HepG2 (cell line): ENCODE measurements at regions not wholly inside any gene's neighbourhood (a gene's known extent, or its start where the extent isn't known, plus 50 kb on each side); places are given as distances from the start of the nearest gene placed in this dataset.

Source experiments
- ATAC-seq: fragments of 200-7000 bp; cut with Tn5 transposase; 3 replicates; pipeline ENCODE4 v1.9.1; 2020; ENCODE audit warnings: mild to moderate bottlenecking, moderate library complexity
- BruUV-seq: library from RNA; stranded (reverse); fragments of 400-500 nt; replicated peaks from 2 replicates; lab custom pipeline; 2021; lab: Mats Ljungman, UMichigan
- CTCF ChIA-PET: fragments of 300-600 bp; formaldehyde crosslinking; extraction: SDS; loops from one replicate; lab custom pipeline; 2021; ENCODE audit warnings: low total read pairs, inconsistent platforms, low intra/inter-chr PET ratio; lab: Yijun Ruan, JAX
- POLR2A ChIA-PET: fragments of 350-600 bp; sonication (Branson Sonifier 250); formaldehyde crosslinking; loops from one replicate; lab custom pipeline; 2020; ENCODE audit warnings: antibody characterized with exemption, inconsistent platforms; lab: Yijun Ruan, JAX
- DNase-seq: peaks from one replicate; pipeline ENCODE4 v3.0.0-alpha.2; 2015; ENCODE audit warnings: low spot score
- FAIRE-seq: peaks from 3 replicates; lab custom pipeline; 2011; peaks lifted over from hg19 to GRCh38; lab: Jason Lieb, UNC
- H2AFZ ChIP-seq: one replicate; pipeline ENCODE4 v1.6.1; 2011; ENCODE audit warnings: low read length, inconsistent platforms
- H3K27ac ChIP-seq: fragments of 300-600 bp; 3 replicates; pipeline ENCODE4 v1.8.0; 2011; ENCODE audit warnings: mixed run types, mild to moderate bottlenecking, mixed read lengths, low read length, inconsistent platforms; ENCODE audit not compliant: insufficient read depth; ENCODE audit errors: extremely low read length
- H3K27me3 ChIP-seq, 2 experiments: fragments of 200-600 bp in 1 of 2; 2 replicates in 1 of 2; 3 replicates in 1 of 2; pipeline versions ENCODE4 v1.6.0 to v1.8.0; 2011; ENCODE audit warnings: low read length in 2 of 2, mild to moderate bottlenecking in 2 of 2, moderate library complexity in 2 of 2, inconsistent platforms in 1 of 2; ENCODE audit not compliant: insufficient read depth in 2 of 2, control insufficient read depth in 1 of 2
- H3K36me3 ChIP-seq, 2 experiments: fragments of 200-600 bp in 1 of 2; replicated peaks in 1 of 2; 2 replicates in 1 of 2; 3 replicates in 1 of 2; pipeline versions ENCODE4 v1.5.1 to v1.8.0; 2011; ENCODE audit warnings: low read length in 2 of 2, inconsistent platforms in 1 of 2; ENCODE audit not compliant: insufficient read depth in 2 of 2, control insufficient read depth in 1 of 2
- H3K4me1 ChIP-seq: 2 replicates; pipeline ENCODE4 v1.5.1; 2012; ENCODE audit warnings: low read length, inconsistent platforms; ENCODE audit not compliant: insufficient read depth
- H3K4me2 ChIP-seq: 2 replicates; pipeline ENCODE4 v1.6.0; 2011; ENCODE audit warnings: low read depth, low read length, inconsistent platforms
- H3K4me3 ChIP-seq, 3 experiments: fragments of 200-600 bp in 1 of 3; sonication (generic), shearing (Covaris generic) in 1 of 3; replicated peaks in 1 of 3; 2 replicates each; pipeline ENCODE4 v1.5.1; 2011 to 2016; ENCODE audit warnings: low read length in 3 of 3, inconsistent platforms in 2 of 3, low read depth in 2 of 3, mild to moderate bottlenecking in 2 of 3, control low read depth in 1 of 3, mixed read lengths in 1 of 3; ENCODE audit not compliant: insufficient read depth in 1 of 3
- H3K79me2 ChIP-seq: one replicate; pipeline ENCODE4 v1.6.1; 2011; ENCODE audit warnings: low read length, inconsistent platforms; ENCODE audit not compliant: insufficient read depth
- H3K9ac ChIP-seq: 2 replicates; pipeline ENCODE4 v1.6.0; 2011; ENCODE audit warnings: mild to moderate bottlenecking, low read depth, low read length, inconsistent platforms; ENCODE audit not compliant: insufficient read depth
- H3K9me3 ChIP-seq: 2 replicates; pipeline ENCODE4 v1.5.1; 2012; ENCODE audit warnings: mild to moderate bottlenecking, low read length
- H4K20me1 ChIP-seq: 2 replicates; pipeline ENCODE4 v1.6.0; 2011; ENCODE audit warnings: inconsistent platforms, mild to moderate bottlenecking, low read length, moderate library complexity; ENCODE audit not compliant: insufficient read depth
- ATAD3A ChIP-seq: sonication (generic); formaldehyde crosslinking; IDR thresholded peaks from 2 replicates; pipeline ENCODE4 v1.4.0; 2020; ENCODE audit warnings: missing genetic modification reagents
- FIP1L1 ChIP-seq: fragments of 200-400 bp; formaldehyde crosslinking; IDR thresholded peaks from 2 replicates; pipeline ENCODE4 v1.6.1; 2018; ENCODE audit warnings: low read depth, mild to moderate bottlenecking, low read length, moderate library complexity, borderline replicate concordance; ENCODE audit not compliant: insufficient read depth
- PLSCR1 ChIP-seq: sonication (generic); formaldehyde crosslinking; IDR thresholded peaks from 2 replicates; pipeline ENCODE4 v1.5.0; 2020; ENCODE audit warnings: missing genetic modification reagents, mild to moderate bottlenecking, borderline replicate concordance
- TBX2 ChIP-seq: sonication (generic); formaldehyde crosslinking; IDR thresholded peaks from 2 replicates; pipeline ENCODE4 v1.5.0; 2020; ENCODE audit warnings: missing genetic modification reagents, mild to moderate bottlenecking, borderline replicate concordance
- ZBTB4 ChIP-seq: sonication (generic); formaldehyde crosslinking; IDR thresholded peaks from 2 replicates; pipeline ENCODE4 v1.4.0; 2020; ENCODE audit warnings: missing genetic modification reagents, mild to moderate bottlenecking, borderline replicate concordance
- ZNF225 ChIP-seq: sonication (generic); formaldehyde crosslinking; IDR thresholded peaks from 2 replicates; pipeline ENCODE4 v1.4.0; 2020; ENCODE audit warnings: mild to moderate bottlenecking, missing genetic modification reagents
- ZNF451 ChIP-seq: sonication (generic); formaldehyde crosslinking; IDR thresholded peaks from 2 replicates; pipeline ENCODE4 v1.5.0; 2020; ENCODE audit warnings: mild to moderate bottlenecking, missing genetic modification reagents
- ZNF678 ChIP-seq: sonication (generic); formaldehyde crosslinking; IDR thresholded peaks from 2 replicates; pipeline ENCODE4 v1.4.0; 2020; ENCODE audit warnings: mild to moderate bottlenecking, missing genetic modification reagents
- ZNF7 ChIP-seq: IDR thresholded peaks from 2 replicates; pipeline ENCODE4 v1.6.1; 2016; ENCODE audit warnings: missing biosample characterization, missing genetic modification reagents
- ZNF740 ChIP-seq: sonication (generic); formaldehyde crosslinking; IDR thresholded peaks from 2 replicates; pipeline ENCODE4 v1.4.0; 2020; ENCODE audit warnings: missing genetic modification reagents
- ZNF776 ChIP-seq: sonication (generic); formaldehyde crosslinking; IDR thresholded peaks from 2 replicates; pipeline ENCODE4 v1.4.0; 2020; ENCODE audit warnings: mild to moderate bottlenecking, missing genetic modification reagents
- WGBS: methylation state at CpG from one replicate; pipeline ENCODE4 v1.1.6; 2017; ENCODE audit warnings: low lambda C conversion rate; 5-methylcytosine and 5-hydroxymethylcytosine counted together
- in situ Hi-C: cut with HindIII; loops from 2 replicates; pipeline ENCODE4 v1.10.0; 2017; ENCODE audit warnings: low pct_unique_long_range_greater_than_20kb; ENCODE audit not compliant: extremely low pct_ligation_motif_present
- intact Hi-C: fragments of 100-400 bp; cut with micrococcal nuclease; formaldehyde crosslinking; loops from one replicate; pipeline ENCODE4 v1.10.0; 2022; ENCODE audit not compliant: unreplicated experiment

GRCh38 chr10:84038035-84038434 is 101.3 kb upstream of the GHITM start:
- CTCF ChIA-PET, result no interaction called here
- POLR2A ChIA-PET, result no interaction called here
- ATAC-seq, result no peak

More at GRCh38 chr10:84038035-84038434, 101.3 kb upstream of the GHITM start:
- 3% methylated on average over 2 of the region's 2 CpGs for WGBS
- no peak overlapping the region for H3K4me2 ChIP-seq
- H3K36me3 ChIP-seq, result no peaks in the 10 kb centered on the region
- H3K9me3 ChIP-seq, result no peaks in the 10 kb centered on the region
- H4K20me1 ChIP-seq, result no peaks in the 10 kb centered on the region
- DNase-seq (no peak), FAIRE-seq (no peak)
- H3K27ac ChIP-seq, result no peak overlapping the region
- no peak overlapping the region for H2AFZ ChIP-seq
- H3K9ac ChIP-seq, result no peak overlapping the region
- TF ChIP-seq ZNF451 (CRISPR knock-in tag), result no peak
- TF ChIP-seq TBX2 (CRISPR knock-in tag), result no peak
- TF ChIP-seq FIP1L1, result no peak
- TF ChIP-seq ZNF225, result no peak
- TF ChIP-seq ZNF678 (CRISPR knock-in tag), result no peak
- no peak for TF ChIP-seq ZNF7
- no peak for TF ChIP-seq ZBTB4 (CRISPR knock-in tag)
- no peak for TF ChIP-seq ZNF740 (CRISPR knock-in tag)
- no peak for TF ChIP-seq ATAD3A
- TF ChIP-seq ZNF776 (CRISPR knock-in tag), result no peak
- no peak for TF ChIP-seq PLSCR1
- H3K4me1 ChIP-seq, result no peaks in the 10 kb centered on the region
- intact Hi-C loops, result no loop called here
- in situ Hi-C loops, result no loop called here
- no peaks in the 10 kb centered on the region for H3K79me2 ChIP-seq
- H3K4me3 ChIP-seq, result no peak overlapping the region
- H3K27me3 ChIP-seq, result no peaks in the 10 kb centered on the region
- no TSS peak for BruUV-seq
